ENCODE measurements at regions not wholly inside any gene's neighbourhood (a gene's known extent, or its start where the extent isn't known, plus 50 kb on each side); places are given as distances from the start of the nearest gene placed in this dataset.
A peak's percentile ranks its signal among the peaks of the same experiment; 100 is the strongest.

- no peak for DNase-seq (ENCODE audit: low read depth, low spot score)
- in situ Hi-C loops (cut with HindIII; ENCODE audit: low sequenced_read_pairs) = no loop called here
- no peak overlapping the region for H3K4me3 ChIP-seq (ENCODE audit: low read depth, low read length)
- TF ChIP-seq CTCF (IDR thresholded peaks at IDR 0.05; ENCODE audit: low read depth, low read length) = no peak
These were observed 172.4 kb upstream of the SASH1 start for GRCh38 chr6:148170286-148170685.

GRCh38 chr6:148173548-148173947, 169.1 kb upstream of the SASH1 start:
- TF ChIP-seq CTCF (IDR thresholded peaks at IDR 0.05; ENCODE audit: low read depth, low read length) = no peak
- H3K4me3 ChIP-seq (ENCODE audit: low read depth, low read length) = no peak overlapping the region
- in situ Hi-C loops (cut with HindIII; ENCODE audit: low sequenced_read_pairs) = no loop called here
- no peak for DNase-seq (ENCODE audit: low read depth, low spot score)

GRCh38 chr6:148175550-148176188, 167.0 kb upstream of the SASH1 start:
- no peak for TF ChIP-seq CTCF (IDR thresholded peaks at IDR 0.05; ENCODE audit: low read depth, low read length)
- in situ Hi-C loops (cut with HindIII; ENCODE audit: low sequenced_read_pairs) = no loop called here

DNA sequence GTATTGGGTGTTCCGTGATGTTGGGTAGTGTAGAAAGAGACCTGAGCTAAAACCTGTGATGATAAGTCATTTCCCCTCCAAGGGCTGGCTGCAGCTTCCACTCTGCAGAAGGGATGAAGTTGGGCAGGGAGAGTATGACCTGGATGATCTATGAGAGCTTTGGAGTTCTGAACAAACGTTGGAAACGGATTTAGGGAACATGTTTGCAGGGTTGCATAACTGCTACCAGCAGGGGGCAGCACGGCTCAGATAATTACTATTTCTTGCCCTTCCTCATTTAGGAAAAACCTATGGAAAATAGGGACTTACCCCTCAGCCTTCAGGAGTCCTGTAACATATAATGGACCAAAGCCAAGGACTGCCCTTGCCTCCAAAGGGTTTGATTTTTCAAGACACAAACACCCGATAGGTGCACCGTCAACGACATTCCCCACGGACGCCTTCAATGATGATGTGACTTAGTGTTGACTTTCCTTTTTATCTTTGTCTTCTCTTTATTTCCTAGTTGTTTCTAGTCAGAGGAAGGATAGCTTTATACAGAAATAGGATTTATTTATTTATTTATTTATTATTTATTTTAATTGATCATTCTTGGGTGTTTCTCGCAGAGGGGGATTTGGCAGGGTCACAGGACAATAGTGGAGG, 164.9 kb upstream of the SASH1 start:
- in situ Hi-C loops (cut with HindIII; ENCODE audit: low sequenced_read_pairs) = no loop called here
- no peak overlapping the region for H3K4me3 ChIP-seq (ENCODE audit: low read depth, low read length)
- peak; percentile 60 for DNase-seq (ENCODE audit: low read depth, low spot score)
- peak; percentile 75 for TF ChIP-seq CTCF (IDR thresholded peaks at IDR 0.05; ENCODE audit: low read depth, low read length)

More at GRCh38 chr6:148175550-148176188, 167.0 kb upstream of the SASH1 start:
- DNase-seq (ENCODE audit: low read depth, low spot score) = peak; percentile 22
- H3K4me3 ChIP-seq (ENCODE audit: low read depth, low read length) = no peak overlapping the region

DNA sequence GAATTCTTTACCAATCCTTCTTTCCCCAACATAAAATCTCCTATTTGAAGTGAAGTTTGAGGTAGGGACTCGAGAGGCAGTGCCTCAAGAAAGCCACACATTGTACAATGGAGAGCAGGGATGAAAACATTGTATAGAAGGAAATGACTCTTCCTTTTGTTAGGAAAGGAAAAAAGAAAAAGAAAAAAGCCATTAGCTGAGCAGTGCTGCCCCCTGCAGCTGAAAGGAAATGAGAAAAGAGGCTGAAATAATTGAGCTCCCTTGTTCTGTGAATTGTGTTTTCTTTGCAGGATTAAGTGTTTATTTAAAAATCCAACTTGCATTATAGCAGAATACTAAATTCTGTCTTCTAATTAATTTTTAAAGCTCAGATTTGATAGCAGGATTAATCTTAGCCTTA, 162.9 kb upstream of the SASH1 start:
- in situ Hi-C loops (cut with HindIII; ENCODE audit: low sequenced_read_pairs) = no loop called here
- peak; percentile 64 for TF ChIP-seq CTCF (IDR thresholded peaks at IDR 0.05; ENCODE audit: low read depth, low read length)
- H3K4me3 ChIP-seq (ENCODE audit: low read depth, low read length) = no peak overlapping the region
- DNase-seq (ENCODE audit: low read depth, low spot score) = peak; percentile 46

DNA sequence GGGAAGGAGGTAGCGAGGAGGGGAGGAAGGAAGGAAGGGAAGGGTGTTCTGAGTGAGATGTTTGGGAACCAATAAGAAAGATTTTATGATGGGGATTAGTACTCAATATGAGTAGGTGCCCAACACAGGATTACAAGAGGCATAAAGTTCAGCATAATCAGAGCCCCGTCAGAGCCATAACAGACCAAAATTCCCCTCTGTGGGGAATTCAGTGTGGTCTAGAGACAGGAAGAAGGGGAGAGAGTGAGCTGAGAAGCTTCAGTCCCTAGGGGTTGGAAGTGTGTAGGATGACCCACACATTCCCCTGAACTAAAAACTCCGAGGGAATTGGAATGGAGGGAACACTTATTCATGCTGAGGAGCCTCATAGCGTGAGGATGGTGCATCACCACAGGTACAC, 160.3 kb upstream of the SASH1 start:
- no peak for DNase-seq (ENCODE audit: low read depth, low spot score)
- no peak for TF ChIP-seq CTCF (IDR thresholded peaks at IDR 0.05; ENCODE audit: low read depth, low read length)
- no peak overlapping the region for H3K4me3 ChIP-seq (ENCODE audit: low read depth, low read length)
- in situ Hi-C loops (cut with HindIII; ENCODE audit: low sequenced_read_pairs) = no loop called here

Data from astrocyte of the spinal cord (primary cell).